Astrocyte of the hippocampus (primary cell): ENCODE measurements at regions not wholly inside any gene's neighbourhood (a gene's known extent, or its start where the extent isn't known, plus 50 kb on each side); places are given as distances from the start of the nearest gene placed in this dataset.
"Not testable (repeated sequence)": the region's sequence is repeated elsewhere in the genome, so short reads cannot be mapped to it uniquely, and the experiment has no call there.

Source experiments
- DNase-seq: peaks from one replicate; pipeline ENCODE4 v3.0.0; 2011; ENCODE audit warnings: low read depth, low spot score

DNA sequence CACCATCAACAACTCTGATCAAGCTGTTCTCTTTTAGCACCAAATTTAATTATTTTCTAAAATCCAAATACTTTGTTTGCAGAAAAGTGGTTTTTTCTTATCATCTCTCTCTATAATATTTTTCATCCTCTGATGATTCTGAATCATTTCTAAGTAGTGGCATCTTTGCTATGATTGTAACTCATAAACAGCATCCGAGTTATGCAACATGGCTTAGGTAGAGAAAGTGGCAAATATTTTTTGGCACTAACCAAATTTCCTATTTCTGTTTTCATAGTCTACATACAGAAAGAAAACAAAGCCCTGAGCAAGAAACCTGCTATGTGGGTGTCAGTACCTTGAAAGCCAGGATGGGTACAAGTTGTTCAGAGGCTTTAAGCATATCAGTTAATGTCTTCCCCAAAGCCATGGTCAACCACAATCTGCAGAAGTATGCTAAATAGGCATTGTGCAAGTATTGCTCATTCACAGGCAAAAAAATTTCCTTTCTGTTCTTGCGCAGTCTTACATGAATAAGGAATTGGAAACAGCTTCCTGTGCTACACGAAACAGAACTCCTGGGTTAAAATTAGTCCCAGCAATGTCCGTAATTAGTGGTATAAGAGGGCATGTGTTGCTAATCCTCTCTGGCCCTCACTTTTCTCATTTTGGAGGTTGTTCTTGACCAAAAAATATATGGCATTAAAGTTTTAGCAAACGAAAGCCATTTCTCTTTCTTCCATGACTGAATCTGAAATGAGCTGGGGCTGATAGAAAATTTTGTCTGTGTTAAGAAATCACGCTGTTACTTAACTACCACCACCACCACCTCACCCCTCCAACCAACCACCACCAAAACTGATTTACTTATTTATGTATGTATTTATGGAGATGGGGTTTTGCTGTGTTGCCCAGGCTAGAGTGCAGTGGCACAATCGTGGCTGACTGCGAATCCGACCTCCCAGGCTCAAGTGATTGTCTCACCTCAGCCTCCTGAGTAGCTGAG, 325.6 kb upstream of the MAGI2 start:
- DNase-seq = peak; percentile 92

DNA sequence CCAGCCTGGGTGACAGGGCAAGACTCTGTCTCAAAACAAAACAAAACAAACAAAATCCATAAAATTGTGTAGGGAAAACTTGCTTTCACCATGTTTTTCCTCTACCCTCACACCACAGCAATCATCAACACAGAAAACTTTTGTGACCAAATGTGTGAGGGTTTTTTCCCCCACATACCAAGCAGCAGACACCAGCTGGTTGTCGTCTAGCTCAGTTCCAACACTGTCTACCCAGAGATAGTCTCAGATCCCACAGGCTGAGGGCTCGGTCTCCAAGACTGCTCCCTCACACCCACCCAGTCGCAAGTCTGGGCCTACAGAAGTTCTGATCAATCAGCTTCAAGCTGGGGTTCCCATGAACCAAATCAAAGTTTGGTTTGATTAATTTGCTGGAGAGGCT, 322.4 kb upstream of the MAGI2 start:
- DNase-seq = no peak

DNA sequence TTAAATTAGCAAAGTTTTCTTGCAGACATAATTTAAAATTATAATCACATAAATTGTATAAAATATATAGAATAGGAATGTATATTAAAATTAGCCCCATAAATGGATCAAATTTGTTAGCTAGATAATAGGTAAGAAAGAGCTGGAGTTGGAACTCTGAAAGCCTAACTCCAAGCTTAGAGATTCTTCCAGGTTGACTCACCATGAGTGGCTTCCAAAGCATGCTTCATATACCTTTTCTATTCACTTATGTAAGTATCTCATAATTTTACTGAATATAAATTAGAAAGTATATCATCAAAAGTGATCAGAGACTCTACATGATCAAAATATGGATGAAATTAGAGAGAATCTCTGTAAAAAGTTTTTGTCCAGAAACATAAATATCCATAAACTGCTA, 320.7 kb upstream of the MAGI2 start:
- DNase-seq = peak; percentile 16

DNA sequence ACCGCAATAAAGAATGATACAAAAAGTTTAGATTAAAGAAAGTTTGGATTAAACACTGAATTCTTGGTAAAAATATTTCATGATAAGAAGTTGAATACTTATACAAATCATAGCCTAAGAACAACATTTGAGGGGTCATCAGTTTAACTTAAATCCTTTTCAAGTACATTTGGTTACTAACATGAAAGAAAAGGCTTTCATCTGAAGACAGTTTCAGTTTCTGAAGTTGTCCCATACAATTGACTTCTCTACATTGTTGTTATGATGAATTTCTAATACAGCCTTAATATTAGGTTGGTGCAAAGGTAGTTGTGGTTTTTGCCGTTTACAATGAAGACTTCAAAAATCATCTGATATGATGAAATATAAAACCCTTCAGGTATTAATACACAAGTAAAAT, 317.5 kb upstream of the MAGI2 start:
- DNase-seq = no peak

DNA sequence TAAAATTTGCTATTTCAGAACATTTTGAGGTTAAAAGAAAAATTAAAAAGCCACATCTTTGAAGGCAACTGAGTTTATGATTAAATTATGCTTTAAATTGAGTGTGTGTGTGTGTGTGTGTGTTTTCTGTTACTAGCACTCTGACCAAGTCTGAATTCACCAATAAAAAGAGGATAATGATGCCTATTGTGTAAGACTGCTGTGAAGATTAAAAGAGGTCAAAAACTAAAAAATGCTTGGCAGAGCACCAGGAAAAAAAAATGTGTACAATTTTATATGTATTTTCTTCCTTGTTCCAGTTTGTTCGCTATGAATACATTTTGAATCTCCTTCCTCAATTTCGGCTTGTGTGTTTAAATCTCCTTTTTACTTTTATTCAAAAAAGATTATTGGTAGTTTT, 316.6 kb upstream of the MAGI2 start:
- no peak for DNase-seq

DNA sequence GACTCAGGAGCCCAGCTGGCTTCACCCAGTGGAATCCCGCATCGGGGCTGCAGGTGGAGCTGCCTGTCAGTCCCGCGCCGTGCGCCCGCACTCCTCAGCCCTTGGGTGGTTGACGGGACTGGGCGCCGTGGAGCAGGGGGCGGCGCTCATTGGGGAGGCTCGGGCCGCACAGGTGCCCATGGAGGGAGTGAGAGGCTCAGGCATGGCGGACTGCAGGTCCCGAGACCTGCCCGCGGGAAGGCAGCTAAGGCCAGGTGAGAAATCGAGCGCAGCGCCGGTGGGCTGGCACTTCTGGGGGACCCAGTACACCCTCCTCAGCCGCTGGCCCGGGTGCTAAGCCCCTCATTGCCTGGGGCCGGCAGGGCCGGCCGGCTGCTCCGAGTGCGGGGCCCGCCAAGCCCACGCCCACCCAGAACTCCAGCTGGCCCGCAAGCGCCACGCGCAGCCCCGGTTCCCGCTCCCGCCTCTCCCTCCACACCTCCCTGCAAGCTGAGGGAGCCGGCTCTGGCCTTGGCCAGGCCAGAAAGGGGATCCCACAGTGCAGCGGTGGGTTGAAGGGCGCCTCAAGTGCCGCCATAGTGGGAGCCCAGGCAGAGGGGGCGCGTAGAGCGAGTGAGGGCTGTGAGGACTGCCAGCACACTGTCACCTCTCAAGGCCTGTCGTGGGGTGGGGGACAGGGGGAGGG, 314.6 kb upstream of the MAGI2 start:
- not testable (repeated sequence) for DNase-seq

DNA sequence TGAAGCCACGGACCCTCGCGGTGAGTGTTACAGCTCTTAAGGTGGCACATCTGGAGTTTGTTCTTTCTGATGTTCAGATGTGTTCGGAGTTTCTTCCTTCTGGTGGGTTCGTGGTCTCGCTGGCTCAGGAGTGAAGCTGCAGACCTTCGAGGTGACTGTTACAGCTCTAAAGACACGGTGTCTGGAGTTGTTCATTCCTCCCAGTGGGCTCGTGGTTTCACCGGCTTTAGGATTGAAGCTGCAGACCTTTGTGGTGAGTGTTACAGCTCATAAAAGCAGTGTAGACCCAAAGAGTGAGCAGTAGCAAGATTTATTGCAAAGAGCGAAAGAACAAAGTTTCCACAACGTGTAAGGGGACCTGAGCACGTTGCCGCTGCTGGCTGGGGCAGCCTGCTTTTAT, 313.7 kb upstream of the MAGI2 start:
- DNase-seq = not testable (repeated sequence)

DNA sequence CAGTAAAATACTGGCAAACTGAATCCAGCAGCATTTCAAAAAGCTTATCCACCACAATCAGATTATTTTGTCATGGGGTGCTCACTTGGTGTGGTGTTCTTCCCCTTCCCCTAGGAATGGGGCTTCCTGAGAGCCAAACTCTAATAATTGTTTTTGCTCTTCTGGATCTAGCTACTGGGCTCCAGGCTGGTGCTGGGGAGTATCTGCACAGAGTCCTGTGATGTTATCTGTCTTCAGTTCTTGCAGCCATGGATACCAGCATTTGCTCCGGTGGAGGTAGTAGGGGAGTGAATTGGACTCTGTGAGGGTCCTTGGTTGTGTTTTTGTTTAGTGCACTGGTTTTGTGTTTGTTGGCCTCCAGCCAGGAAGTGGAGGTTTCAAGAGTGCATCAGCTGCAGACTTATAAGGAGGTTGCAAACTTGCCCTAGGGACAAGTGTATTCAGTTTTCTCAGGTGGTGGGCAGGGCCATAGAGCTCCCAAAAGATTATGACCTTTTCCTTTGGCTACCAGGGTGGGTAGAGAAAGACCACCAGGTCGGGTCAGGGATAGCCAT, 308.5 kb upstream of the MAGI2 start:
- DNase-seq = peak; percentile 26

DNA sequence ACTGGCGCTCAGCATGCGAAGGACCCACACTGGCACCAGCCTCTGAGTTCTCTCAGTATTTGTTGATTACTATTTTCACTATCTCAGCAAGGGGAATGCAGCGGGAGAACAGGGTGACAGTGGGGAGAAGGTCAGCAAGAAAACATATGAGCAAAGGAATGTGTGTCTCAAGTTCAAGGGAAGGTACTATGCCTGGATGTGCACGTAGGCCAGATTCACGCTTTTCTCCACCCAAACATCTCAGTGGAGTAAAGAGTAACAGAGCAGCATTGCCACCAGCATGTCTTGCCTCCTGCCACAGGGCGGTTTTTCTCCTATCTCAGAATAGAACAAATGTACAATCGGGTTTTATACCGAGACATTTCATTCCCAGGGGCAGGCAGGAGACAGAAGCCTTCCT, 297.5 kb upstream of the MAGI2 start:
- not testable (repeated sequence) for DNase-seq

DNA sequence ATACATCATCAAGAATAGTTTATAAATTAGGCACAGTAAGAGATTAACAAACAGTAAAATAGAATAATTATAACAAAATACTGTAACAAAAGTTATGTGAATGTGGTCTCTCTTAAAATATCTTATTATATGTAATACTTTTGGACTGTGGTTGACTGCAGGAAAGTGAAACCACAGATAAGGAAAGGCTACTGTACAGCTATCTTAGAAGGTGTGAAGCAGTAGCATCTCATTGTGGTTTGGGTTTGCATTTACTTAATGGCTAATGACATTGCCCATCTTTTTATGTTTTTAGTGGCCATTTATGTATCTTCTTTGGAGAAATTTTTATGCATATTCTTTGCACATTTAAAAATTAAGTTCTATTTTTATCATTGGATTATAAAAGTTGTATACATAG, 296.4 kb upstream of the MAGI2 start:
- DNase-seq = no peak

DNA sequence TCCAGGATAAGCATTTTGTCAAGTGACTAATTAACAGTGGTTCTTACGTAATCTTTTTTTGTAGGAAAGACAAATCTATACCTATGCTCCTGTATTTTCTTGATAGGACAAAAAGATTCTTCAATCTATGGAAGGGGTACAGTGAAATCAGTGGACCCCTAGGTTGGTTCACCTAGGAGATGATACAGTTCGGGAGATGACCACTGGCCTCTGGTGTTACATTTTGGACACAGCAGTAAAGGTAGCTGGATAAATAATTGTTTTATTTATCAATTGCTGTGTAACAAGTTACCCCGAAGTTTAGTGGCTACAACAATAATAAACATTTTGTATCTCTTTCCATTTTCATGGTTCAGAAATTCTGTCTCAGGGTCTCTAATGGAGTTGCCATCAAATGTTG, 288.2 kb upstream of the MAGI2 start:
- peak; percentile 10 for DNase-seq

DNA sequence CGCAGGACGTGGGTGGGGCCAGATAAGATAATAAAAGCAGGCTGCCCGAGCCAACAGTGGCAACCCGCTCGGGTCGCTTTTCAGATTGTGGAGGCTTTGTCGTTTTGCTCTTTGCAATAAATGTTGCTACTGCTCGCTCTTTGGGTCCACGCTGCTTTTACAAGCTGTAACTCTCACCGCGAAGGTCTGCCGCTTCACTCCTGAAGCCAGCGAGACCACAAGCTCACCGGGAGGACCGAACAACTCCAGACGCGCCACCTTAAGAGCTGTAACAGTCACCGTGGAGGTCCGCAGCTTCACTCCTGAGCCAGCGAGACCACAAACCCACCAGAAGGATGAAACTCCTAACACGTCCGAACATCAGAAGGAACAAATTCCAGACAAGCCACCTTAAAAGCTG, 286.6 kb upstream of the MAGI2 start:
- no peak for DNase-seq

DNA sequence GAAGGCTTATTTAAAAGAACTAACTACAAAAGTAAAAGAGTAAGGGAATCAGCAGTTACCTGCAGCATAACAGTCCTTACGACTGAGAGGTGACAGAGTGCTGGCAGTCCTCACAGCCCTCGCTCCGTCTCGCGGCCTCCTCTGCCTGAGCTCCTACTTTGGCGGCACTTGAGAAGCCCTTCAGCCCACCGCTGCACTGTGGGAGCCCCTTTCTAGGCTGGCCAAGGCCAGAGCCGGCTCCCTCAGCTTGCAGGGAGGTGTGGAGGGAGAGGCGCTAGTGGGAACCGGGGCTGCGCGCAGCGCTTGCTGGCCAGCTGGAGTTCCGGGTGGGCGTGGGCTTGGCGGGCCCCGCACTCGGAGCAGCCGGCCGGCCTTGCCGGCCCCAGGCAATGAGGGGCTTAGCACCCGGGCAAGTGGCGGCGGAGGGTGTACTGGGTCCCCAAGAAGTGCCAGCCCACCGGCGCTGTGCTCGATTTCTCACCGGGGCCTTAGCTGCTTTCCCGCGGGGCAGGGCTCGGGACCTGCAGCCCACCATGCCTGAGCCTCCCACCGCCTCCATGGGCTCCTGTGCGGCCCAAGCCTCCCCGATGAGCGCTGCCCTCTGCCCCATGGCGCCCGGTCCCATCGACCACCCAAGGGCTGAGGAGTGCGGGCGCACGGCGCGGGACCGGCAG, 285.7 kb upstream of the MAGI2 start:
- DNase-seq = not testable (repeated sequence)

DNA sequence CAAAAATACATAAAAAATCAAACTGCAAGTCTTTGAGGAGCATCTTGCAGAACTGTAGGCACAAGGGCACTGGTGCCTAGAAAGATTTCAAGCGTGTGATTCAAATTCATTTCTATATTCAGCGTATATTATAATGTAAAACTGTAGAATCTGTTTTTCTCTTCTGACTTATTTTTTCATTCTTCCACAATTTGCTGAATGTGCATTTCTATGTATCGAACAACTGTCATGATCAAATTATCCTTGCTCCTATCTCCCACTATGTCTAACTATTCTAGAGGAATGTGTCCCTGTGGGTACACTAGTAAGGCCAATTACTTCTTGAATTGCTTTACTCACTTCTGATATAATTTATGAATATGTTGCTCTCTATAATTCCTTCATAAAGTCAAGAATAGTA, 283.0 kb upstream of the MAGI2 start:
- no peak for DNase-seq

DNA sequence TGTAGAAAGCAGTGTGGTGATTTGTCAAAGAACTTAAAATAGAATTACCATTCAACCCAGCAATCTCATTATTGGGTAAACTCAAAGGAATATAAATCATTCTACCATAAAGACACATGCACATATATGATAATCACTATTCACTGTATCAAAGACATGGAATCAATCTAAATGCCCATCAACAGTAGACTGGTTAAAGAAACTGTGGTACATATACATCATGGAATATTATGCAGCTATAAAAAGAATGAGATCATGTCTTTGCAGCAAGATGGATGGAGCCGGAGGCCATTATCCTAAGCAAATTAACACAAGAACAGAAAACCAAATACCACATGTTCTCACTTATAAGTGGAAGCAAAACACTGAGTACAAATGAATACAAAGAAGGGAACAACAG, 281.5 kb upstream of the MAGI2 start:
- DNase-seq = no peak

DNA sequence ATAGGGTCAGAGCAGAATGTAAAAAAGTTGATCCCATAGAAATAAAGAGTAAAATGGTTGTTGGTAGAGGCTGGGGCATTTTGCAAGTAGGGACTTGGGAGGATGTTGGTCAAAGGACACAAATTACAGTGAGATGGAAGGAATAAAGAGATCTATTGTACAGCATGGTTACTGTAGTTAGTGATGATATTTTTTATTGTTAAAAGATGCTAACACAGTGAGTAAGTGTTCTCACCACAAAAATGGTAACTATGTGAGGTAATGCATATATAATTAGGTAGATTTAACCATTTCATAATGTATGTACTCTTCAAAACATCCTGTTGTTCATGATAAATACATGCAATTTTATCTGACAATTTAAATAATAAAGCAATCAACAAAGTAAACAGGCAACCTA, 280.7 kb upstream of the MAGI2 start:
- peak; percentile 28 for DNase-seq

DNA sequence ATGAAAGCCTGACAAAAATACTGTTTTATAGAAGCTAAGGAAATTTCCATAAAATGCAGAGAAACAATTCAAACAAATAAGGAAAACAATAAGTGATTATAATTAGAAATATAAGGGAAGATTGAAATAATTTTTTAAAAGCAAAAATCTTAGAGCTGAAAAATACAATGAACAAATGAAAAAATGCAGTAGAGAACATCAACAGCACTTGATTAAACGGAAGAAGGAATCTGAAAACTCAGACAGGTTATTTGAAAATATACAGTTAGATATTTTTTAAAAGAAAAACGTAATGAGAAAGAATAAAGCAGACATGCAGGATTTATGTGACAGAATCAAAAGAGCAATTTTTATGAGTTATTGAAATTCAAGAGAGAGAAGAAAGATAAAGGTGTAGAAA, 279.1 kb upstream of the MAGI2 start:
- no peak for DNase-seq

DNA sequence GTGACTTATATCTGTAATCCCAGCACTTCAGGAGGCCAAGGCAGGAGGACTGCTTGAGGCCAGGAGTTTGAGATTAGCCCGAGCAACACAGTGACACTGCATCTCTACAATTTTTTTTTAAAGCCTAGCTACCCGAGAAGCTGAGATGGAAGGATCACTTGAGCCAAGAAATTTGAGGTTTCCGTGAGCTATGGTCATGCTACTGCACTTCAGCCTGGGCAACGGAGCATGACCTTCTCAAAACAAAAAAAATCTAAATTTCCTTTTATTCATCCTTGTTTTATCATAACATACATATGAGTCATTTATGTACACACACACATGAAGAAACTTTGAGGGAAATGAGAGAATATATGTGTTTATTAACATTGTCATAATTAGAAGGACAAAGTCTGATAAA, 277.5 kb upstream of the MAGI2 start:
- DNase-seq = no peak

DNA sequence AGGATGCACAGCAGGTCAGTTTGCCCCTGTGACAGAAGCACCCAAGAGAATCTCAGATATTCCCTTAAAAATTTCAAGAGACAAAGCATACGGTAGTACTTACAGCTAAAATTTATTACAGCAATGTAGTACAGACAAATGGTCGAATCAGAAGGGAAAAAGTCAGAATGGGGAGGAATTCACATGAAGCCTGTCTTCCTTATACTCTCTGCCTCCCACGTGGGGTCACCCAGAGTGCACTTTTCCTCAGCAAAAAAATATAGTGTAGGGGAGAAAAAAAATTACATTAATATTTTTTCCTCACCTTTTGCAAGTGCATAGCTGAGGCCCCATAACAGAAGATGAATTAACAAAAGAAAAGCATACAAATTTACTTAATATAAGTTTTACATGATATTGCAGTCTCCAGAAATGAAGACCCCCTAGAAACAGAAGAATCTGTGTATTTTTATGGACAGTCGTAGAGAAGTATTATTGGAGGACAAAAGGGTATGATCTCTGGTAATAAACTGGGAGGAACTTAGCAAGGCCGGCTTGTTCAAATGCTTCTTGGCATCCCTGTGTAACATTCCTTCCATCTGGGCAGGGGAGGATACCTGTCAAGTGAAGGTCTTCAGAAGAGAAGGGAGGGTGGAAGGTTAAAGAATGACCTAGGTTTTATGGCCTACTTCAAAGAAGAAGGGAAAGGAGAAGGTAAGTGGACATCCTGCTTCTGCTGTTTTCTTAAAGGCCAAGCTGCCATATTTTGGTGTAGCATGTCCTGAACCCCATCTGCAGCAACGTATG, 270.6 kb upstream of the MAGI2 start:
- DNase-seq = no peak

DNA sequence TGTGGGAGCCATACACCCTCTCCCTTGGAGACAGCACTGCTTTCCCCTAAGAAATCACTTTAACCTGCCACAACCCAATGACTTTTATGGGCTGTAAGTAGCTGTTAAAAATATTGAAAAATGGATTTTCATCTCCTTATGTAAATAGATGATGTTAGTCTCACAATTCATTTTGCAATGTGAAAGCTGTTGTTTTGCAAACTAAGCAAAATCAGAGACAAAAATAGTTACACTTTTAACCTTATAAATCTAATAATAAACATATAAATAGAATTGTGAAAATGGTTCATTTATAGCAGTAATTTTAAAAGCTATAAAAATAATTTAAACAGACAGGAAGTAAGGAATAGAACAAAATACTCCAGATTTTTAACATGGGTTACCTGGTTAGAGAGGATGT, 268.8 kb upstream of the MAGI2 start:
- no peak for DNase-seq

DNA sequence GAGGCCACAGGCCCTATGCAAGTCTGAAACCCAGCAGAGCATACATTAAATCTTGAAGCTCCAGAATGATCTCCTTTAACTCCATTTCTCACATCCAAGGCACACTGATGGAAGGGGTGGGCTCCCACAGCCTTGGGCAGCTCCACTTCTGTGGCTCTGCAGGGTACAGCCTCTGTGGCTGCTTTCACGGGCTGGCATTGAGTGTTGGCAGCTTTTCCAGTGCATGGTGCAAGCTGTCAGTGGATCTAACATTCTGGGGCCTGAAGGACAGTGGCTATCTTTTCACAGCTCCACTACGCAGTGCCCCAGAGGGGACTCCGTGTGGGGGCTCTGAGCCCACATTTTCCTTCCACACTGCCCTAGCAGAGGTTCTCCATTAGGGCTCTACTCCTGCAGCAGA, 265.7 kb upstream of the MAGI2 start:
- no peak for DNase-seq
